Panc1 (cell line): ENCODE measurements at regions not wholly inside any gene's neighbourhood (a gene's known extent, or its start where the extent isn't known, plus 50 kb on each side); places are given as distances from the start of the nearest gene placed in this dataset.

Experiments
- ATAC-seq: fragments of 200-7000 bp; cut with Tn5 transposase; 2 replicates; pipeline ENCODE4 v1.9.1; 2020; ENCODE audit warnings: mild to moderate bottlenecking, moderate library complexity
- BruUV-seq: library from RNA; stranded (reverse); fragments of 400-500 nt; replicated peaks from 2 replicates; lab custom pipeline; 2021; lab: Mats Ljungman, UMichigan
- CTCF ChIA-PET: fragments of 300-600 bp; sonication (Branson Sonifier 250); formaldehyde crosslinking; loops from one replicate; lab custom pipeline; 2022; ENCODE audit warnings: antibody characterized with exemption; lab: Charles Lee
- POLR2A ChIA-PET: fragments of 300-600 bp; sonication (Branson Sonifier 250); formaldehyde crosslinking; loops from one replicate; lab custom pipeline; 2022; ENCODE audit warnings: antibody characterized with exemption; lab: Charles Lee
- DNase-seq: peaks from one replicate; pipeline ENCODE4 v3.0.0-alpha.2; 2010; ENCODE audit warnings: low read depth, low spot score
- H3K27ac ChIP-seq: 2 replicates; pipeline ENCODE4 v1.5.1; 2011; ENCODE audit warnings: mild to moderate bottlenecking, low read length, inconsistent platforms
- H3K27me3 ChIP-seq: fragments of 200-500 bp; sonication (Bioruptor generic); 2 replicates; pipeline ENCODE4 v1.6.0; 2014; ENCODE audit warnings: low read length, inconsistent platforms; ENCODE audit not compliant: control insufficient read depth, insufficient read depth
- H3K36me3 ChIP-seq: fragments of 200-500 bp; sonication (Bioruptor generic); 2 replicates; pipeline ENCODE4 v1.5.1; 2014; ENCODE audit warnings: inconsistent platforms, mild to moderate bottlenecking, low read length, moderate library complexity; ENCODE audit not compliant: control insufficient read depth, insufficient read depth
- H3K4me1 ChIP-seq: 2 replicates; pipeline ENCODE4 v1.5.1; 2011; ENCODE audit warnings: inconsistent platforms, mild to moderate bottlenecking, low read length, moderate library complexity; ENCODE audit not compliant: control insufficient read depth, insufficient read depth
- H3K4me3 ChIP-seq, 2 experiments: 2 replicates each; pipeline ENCODE4 v1.5.1; 2011 to 2012; ENCODE audit warnings: low read depth in 2 of 2, low read length in 2 of 2, mild to moderate bottlenecking in 2 of 2, inconsistent platforms in 1 of 2, moderate library complexity in 1 of 2
- H3K9me3 ChIP-seq: fragments of 200-500 bp; sonication (Bioruptor generic); 2 replicates; pipeline ENCODE4 v1.5.1; 2014; ENCODE audit warnings: low read depth, mild to moderate bottlenecking, inconsistent platforms, low read length, moderate library complexity; ENCODE audit not compliant: control insufficient read depth, insufficient read depth
- CTCF ChIP-seq: fragments of 450-650 bp; IDR thresholded peaks from 2 replicates; pipeline ENCODE4 v1.5.1; 2017; ENCODE audit warnings: mild to moderate bottlenecking
- POLR2AphosphoS5 ChIP-seq: IDR thresholded peaks from 2 replicates; pipeline ENCODE4 v1.6.1; 2012; ENCODE audit warnings: mild to moderate bottlenecking, low read depth, low read length, moderate library complexity
- REST ChIP-seq, 2 experiments: IDR thresholded peaks; 2 replicates each; pipeline ENCODE4 v1.6.1; 2011 to 2012; ENCODE audit warnings: low read depth in 2 of 2, control low read depth in 1 of 2, low read length in 1 of 2, mild to moderate bottlenecking in 1 of 2, moderate library complexity in 1 of 2; ENCODE audit not compliant: insufficient read depth in 1 of 2
- SIN3A ChIP-seq: IDR thresholded peaks from 2 replicates; pipeline ENCODE4 v1.6.1; 2012; ENCODE audit warnings: low read depth, mild to moderate bottlenecking, low read length, moderate library complexity, borderline replicate concordance; ENCODE audit not compliant: insufficient read depth
- TCF7L2 ChIP-seq: IDR thresholded peaks from 2 replicates; pipeline ENCODE4 v1.6.1; 2011; ENCODE audit warnings: mild to moderate bottlenecking, low read depth, low read length, inconsistent platforms
- in situ Hi-C: cut with HindIII; loops from 2 replicates; pipeline ENCODE4 v1.10.0; 2016; ENCODE audit warnings: low sequenced_read_pairs, low pct_unique_long_range_greater_than_20kb
- intact Hi-C: fragments of 100-400 bp; cut with micrococcal nuclease; formaldehyde crosslinking; loops from one replicate; pipeline ENCODE4 v1.10.0; 2022; ENCODE audit not compliant: unreplicated experiment

GRCh38 chr5:79850316-79850822, 140.7 kb downstream of the MTX3 start:
- no peak for DNase-seq
- TF ChIP-seq TCF7L2, result no peak
- TF ChIP-seq REST (IDR thresholded peaks at IDR 0.05; ENCODE audit: insufficient read depth in 1 of 2, low read depth in 2 of 2, low read length in 1 of 2), result no peak
- no peak for TF ChIP-seq POLR2AphosphoS5
- no peak for TF ChIP-seq CTCF
- TF ChIP-seq SIN3A, result no peak
- H3K27ac ChIP-seq, result no peak overlapping the region
- in situ Hi-C loops, result no loop called here
- no peak for ATAC-seq
- POLR2A ChIA-PET, result interaction anchor here (0.7 kb wide), 1 partner anchor 137 kb away, joined by 3 read pairs; no protein-coding TSS in a partner anchor
- BruUV-seq, result no TSS peak
- no peak overlapping the region for H3K4me3 ChIP-seq
- peaks cover 12% of the 10 kb centered on the region for H3K27me3 ChIP-seq
- CTCF ChIA-PET, result no interaction called here
- H3K9me3 ChIP-seq, result no peaks in the 10 kb centered on the region
- H3K4me1 ChIP-seq, result no peaks in the 10 kb centered on the region
- intact Hi-C loops, result loop anchor here (10.0 kb wide), 2 partner anchors 146 to 826 kb away; no protein-coding TSS in a partner anchor
- H3K36me3 ChIP-seq, result no peaks in the 10 kb centered on the region

- CTCF ChIA-PET, result no interaction called here
- in situ Hi-C loops (no loop called here), intact Hi-C loops (loop anchor here (10.0 kb wide), 2 partner anchors 145 to 825 kb away; no protein-coding TSS in a partner anchor)
- Histone ChIP-seq H3K27me3 (peaks cover 12% of the 10 kb centered on the region), H3K4me1 (no peaks in the 10 kb centered on the region), H3K9me3 (no peaks in the 10 kb centered on the region), H3K27ac (no peak overlapping the region), H3K4me3 (no peak overlapping the region), H3K36me3 (no peaks in the 10 kb centered on the region)
- POLR2A ChIA-PET, result no interaction called here
- TF ChIP-seq SIN3A (no peak), CTCF (no peak), POLR2AphosphoS5 (no peak), REST (IDR thresholded peaks at IDR 0.05; ENCODE audit: insufficient read depth in 1 of 2, low read depth in 2 of 2, low read length in 1 of 2) (no peak), TCF7L2 (no peak)
- no peak for DNase-seq
- no TSS peak for BruUV-seq
- no peak for ATAC-seq
Measured at GRCh38 chr5:79849486-79850315, 141.4 kb downstream of the MTX3 start.
